ENCODE measurements at regions not wholly inside any gene's neighbourhood (a gene's known extent, or its start where the extent isn't known, plus 50 kb on each side); places are given as distances from the start of the nearest gene placed in this dataset.

- no peak overlapping the region for H2AFZ ChIP-seq
- no peaks in the 10 kb centered on the region for H3K9me3 ChIP-seq (ENCODE audit: control insufficient read depth, low read length)
- TF ChIP-seq, protein P1, sequence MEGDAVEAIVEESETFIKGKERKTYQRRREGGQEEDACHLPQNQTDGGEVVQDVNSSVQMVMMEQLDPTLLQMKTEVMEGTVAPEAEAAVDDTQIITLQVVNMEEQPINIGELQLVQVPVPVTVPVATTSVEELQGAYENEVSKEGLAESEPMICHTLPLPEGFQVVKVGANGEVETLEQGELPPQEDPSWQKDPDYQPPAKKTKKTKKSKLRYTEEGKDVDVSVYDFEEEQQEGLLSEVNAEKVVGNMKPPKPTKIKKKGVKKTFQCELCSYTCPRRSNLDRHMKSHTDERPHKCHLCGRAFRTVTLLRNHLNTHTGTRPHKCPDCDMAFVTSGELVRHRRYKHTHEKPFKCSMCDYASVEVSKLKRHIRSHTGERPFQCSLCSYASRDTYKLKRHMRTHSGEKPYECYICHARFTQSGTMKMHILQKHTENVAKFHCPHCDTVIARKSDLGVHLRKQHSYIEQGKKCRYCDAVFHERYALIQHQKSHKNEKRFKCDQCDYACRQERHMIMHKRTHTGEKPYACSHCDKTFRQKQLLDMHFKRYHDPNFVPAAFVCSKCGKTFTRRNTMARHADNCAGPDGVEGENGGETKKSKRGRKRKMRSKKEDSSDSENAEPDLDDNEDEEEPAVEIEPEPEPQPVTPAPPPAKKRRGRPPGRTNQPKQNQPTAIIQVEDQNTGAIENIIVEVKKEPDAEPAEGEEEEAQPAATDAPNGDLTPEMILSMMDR (IDR thresholded peaks at IDR 0.05): no peak
- H3K4me2 ChIP-seq (ENCODE audit: low read length): no peak overlapping the region
- no peak overlapping the region for H3K27ac ChIP-seq
- no peaks in the 10 kb centered on the region for H3K4me1 ChIP-seq
- H3K36me3 ChIP-seq (ENCODE audit: control insufficient read depth, insufficient read depth, low read length): no peaks in the 10 kb centered on the region
- H3K4me3 ChIP-seq (ENCODE audit: low read depth, low read length): no peak overlapping the region
- H3K79me2 ChIP-seq: no peaks in the 10 kb centered on the region
- no peaks in the 10 kb centered on the region for H3K27me3 ChIP-seq (ENCODE audit: control insufficient read depth, insufficient read depth, low read length)
- H3K9ac ChIP-seq: no peak overlapping the region
Observed at GRCh38 chr10:35927341-35927740, 285.2 kb upstream of the FZD8 start.

- no peaks in the 10 kb centered on the region for H3K79me2 ChIP-seq
- no peak overlapping the region for H3K4me2 ChIP-seq (ENCODE audit: low read length)
- no peak overlapping the region for H3K27ac ChIP-seq
- H3K9ac ChIP-seq: no peak overlapping the region
- H3K36me3 ChIP-seq (ENCODE audit: control insufficient read depth, insufficient read depth, low read length): no peaks in the 10 kb centered on the region
- H2AFZ ChIP-seq: no peak overlapping the region
- no peaks in the 10 kb centered on the region for H3K27me3 ChIP-seq (ENCODE audit: control insufficient read depth, insufficient read depth, low read length)
- H3K9me3 ChIP-seq (ENCODE audit: control insufficient read depth, low read length): no peaks in the 10 kb centered on the region
- H3K4me1 ChIP-seq: no peaks in the 10 kb centered on the region
- H3K4me3 ChIP-seq (ENCODE audit: low read depth, low read length): no peak overlapping the region
- TF ChIP-seq, protein P1 (IDR thresholded peaks at IDR 0.05): no peak
Observed at GRCh38 chr10:35926846-35927245, 284.8 kb upstream of the FZD8 start.

DNA sequence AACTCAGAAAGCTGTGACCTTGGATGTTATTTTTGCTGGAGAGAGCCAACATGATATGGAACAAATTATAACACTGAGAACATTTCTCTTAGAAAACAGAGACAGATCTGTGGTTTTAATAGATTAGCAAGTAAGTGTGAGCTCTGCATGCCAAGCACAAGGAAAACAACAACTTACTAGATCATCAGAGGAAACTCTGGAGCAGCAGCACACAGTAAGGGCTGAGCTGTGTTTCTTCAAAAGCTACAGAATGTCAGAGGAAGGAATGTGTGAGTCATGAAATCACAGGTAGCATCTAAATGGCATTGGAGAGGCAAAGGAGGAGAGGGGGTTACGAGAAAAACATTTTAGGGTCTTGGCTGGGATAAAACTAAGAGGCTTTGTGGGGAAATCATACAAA, 283.4 kb upstream of the FZD8 start:
- TF ChIP-seq, protein P1 (IDR thresholded peaks at IDR 0.05): no peak
- no peaks in the 10 kb centered on the region for H3K4me1 ChIP-seq
- no peaks in the 10 kb centered on the region for H3K79me2 ChIP-seq
- no peaks in the 10 kb centered on the region for H3K36me3 ChIP-seq (ENCODE audit: control insufficient read depth, insufficient read depth, low read length)
- no peak overlapping the region for H2AFZ ChIP-seq
- H3K4me3 ChIP-seq (ENCODE audit: low read depth, low read length): no peak overlapping the region
- no peak overlapping the region for H3K27ac ChIP-seq
- no peaks in the 10 kb centered on the region for H3K9me3 ChIP-seq (ENCODE audit: control insufficient read depth, low read length)
- no peak overlapping the region for H3K9ac ChIP-seq
- no peak overlapping the region for H3K4me2 ChIP-seq (ENCODE audit: low read length)
- H3K27me3 ChIP-seq (ENCODE audit: control insufficient read depth, insufficient read depth, low read length): no peaks in the 10 kb centered on the region

DNA sequence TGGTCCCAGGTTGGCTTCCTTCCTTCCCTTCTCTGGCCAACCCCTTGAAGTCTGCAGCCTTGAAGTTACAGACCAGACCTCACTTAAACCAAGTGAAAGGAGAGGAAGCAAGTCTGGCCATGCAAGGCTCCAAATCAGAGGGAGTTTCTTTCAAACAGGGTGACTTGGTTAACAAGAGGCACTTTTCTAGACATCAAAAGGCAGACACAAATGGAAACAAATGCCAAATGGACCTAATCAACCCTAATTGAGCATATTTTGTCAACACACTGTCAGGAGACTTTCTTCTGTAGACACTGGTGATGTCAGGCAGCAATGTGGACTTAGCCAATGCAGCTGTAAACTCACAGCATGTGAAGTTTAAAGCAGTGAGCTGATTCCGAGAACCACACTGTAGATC, 282.7 kb upstream of the FZD8 start:
- H3K9me3 ChIP-seq (ENCODE audit: control insufficient read depth, low read length): no peaks in the 10 kb centered on the region
- H3K4me2 ChIP-seq (ENCODE audit: low read length): no peak overlapping the region
- H3K36me3 ChIP-seq (ENCODE audit: control insufficient read depth, insufficient read depth, low read length): no peaks in the 10 kb centered on the region
- H3K4me1 ChIP-seq: no peaks in the 10 kb centered on the region
- no peak overlapping the region for H3K4me3 ChIP-seq (ENCODE audit: low read depth, low read length)
- H3K27ac ChIP-seq: no peak overlapping the region
- TF ChIP-seq, protein P1 (IDR thresholded peaks at IDR 0.05): no peak
- no peak overlapping the region for H3K9ac ChIP-seq
- H3K79me2 ChIP-seq: no peaks in the 10 kb centered on the region
- no peak overlapping the region for H2AFZ ChIP-seq
- H3K27me3 ChIP-seq (ENCODE audit: control insufficient read depth, insufficient read depth, low read length): no peaks in the 10 kb centered on the region

- Histone ChIP-seq H3K9ac (no peak overlapping the region), H3K79me2 (no peaks in the 10 kb centered on the region), H3K36me3 (ENCODE audit: control insufficient read depth, insufficient read depth, low read length) (no peaks in the 10 kb centered on the region), H3K27ac (no peak overlapping the region), H3K4me3 (ENCODE audit: low read depth, low read length) (no peak overlapping the region), H3K9me3 (ENCODE audit: control insufficient read depth, low read length) (no peaks in the 10 kb centered on the region), H2AFZ (no peak overlapping the region), H3K4me1 (no peaks in the 10 kb centered on the region), H3K27me3 (ENCODE audit: control insufficient read depth, insufficient read depth, low read length) (no peaks in the 10 kb centered on the region), H3K4me2 (ENCODE audit: low read length) (no peak overlapping the region)
- TF ChIP-seq, protein P1 (IDR thresholded peaks at IDR 0.05): no peak
Observed at GRCh38 chr10:35922876-35923600, 280.9 kb upstream of the FZD8 start.

Data from parathyroid adenoma (tissue), 2 donors.